Tibial nerve (tissue), 4 donors: ENCODE measurements at regions not wholly inside any gene's neighbourhood (a gene's known extent, or its start where the extent isn't known, plus 50 kb on each side); places are given as distances from the start of the nearest gene placed in this dataset.

Source experiments
- CTCF ChIP-seq, 5 experiments: fragments of 200-600 bp in 3 of 5; fragments of 450-650 bp in 2 of 5; sonication (generic) in 3 of 5; IDR thresholded peaks; one replicate each; pipeline ENCODE4 v1.5.1; 2016 to 2019; ENCODE audit warnings: antibody characterized with exemption in 5 of 5, mild to moderate bottlenecking in 3 of 5, moderate library complexity in 2 of 5
- EP300 ChIP-seq, 2 donors: sonication (generic); formaldehyde crosslinking; IDR thresholded peaks; one replicate each; pipeline ENCODE4 v1.6.1; 2017; ENCODE audit warnings: antibody characterized with exemption in 2 of 2, mild to moderate bottlenecking in 1 of 2
- POLR2A ChIP-seq, 2 donors: fragments of 450-650 bp; IDR thresholded peaks; one replicate each; pipeline ENCODE4 v1.6.1; 2017; ENCODE audit warnings: antibody characterized with exemption in 2 of 2, mild to moderate bottlenecking in 2 of 2, moderate library complexity in 2 of 2

GRCh38 chr16:62652441-62653120, 616.3 kb upstream of the CDH8 start:
- no peak for TF ChIP-seq POLR2A (IDR thresholded peaks at IDR 0.05)
- TF ChIP-seq CTCF (IDR thresholded peaks at IDR 0.05) = no peak
- no peak for TF ChIP-seq EP300 (IDR thresholded peaks at IDR 0.05)
